K562 (cell line): ENCODE measurements at regions not wholly inside any gene's neighbourhood (a gene's known extent, or its start where the extent isn't known, plus 50 kb on each side); places are given as distances from the start of the nearest gene placed in this dataset.

Experiments
- ATAC-seq: fragments of 200-7000 bp; cut with Tn5 transposase; 3 replicates; pipeline ENCODE4 v1.9.1; 2020; ENCODE audit warnings: moderate library complexity
- BruUV-seq: library from RNA; stranded (reverse); fragments of 400-500 nt; replicated peaks from 2 replicates; lab custom pipeline; 2021; lab: Mats Ljungman, UMichigan
- CTCF ChIA-PET: fragments of 300-600 bp; formaldehyde crosslinking; extraction: SDS; loops from one replicate; lab custom pipeline; 2021; ENCODE audit warnings: low intra/inter-chr PET ratio; lab: Yijun Ruan, JAX
- POLR2A ChIA-PET: fragments of 300-600, 350-650 bp; sonication (Branson Sonifier 250); formaldehyde crosslinking; extraction: SDS; loops from one replicate; lab custom pipeline; 2021; ENCODE audit warnings: antibody characterized with exemption, inconsistent platforms; lab: Yijun Ruan, JAX
- DNase-seq, 4 experiments: peaks; one replicate each; pipeline versions ENCODE4 v3.0.0 to v3.0.0-alpha.2; 2011 to 2018; ENCODE audit warnings: low spot score in 3 of 4, mixed read lengths in 3 of 4; ENCODE audit errors: extremely low read depth in 1 of 4
- FAIRE-seq: peaks from 2 replicates; lab custom pipeline; 2011; peaks lifted over from hg19 to GRCh38; lab: Jason Lieb, UNC
- H2AFZ ChIP-seq: 2 replicates; pipeline ENCODE4 v1.6.0; 2011; ENCODE audit warnings: low read depth, low read length, control low read depth, inconsistent platforms
- H3K27ac ChIP-seq: fragments of 200-600 bp; 3 replicates; pipeline ENCODE4 v1.8.0; 2011; ENCODE audit warnings: low read depth, mild to moderate bottlenecking, control low read depth, inconsistent platforms, low read length, moderate library complexity, mixed read lengths; ENCODE audit errors: extremely low read depth
- H3K27me3 ChIP-seq, 2 experiments: fragments of 300-600 bp in 1 of 2; 2 replicates in 1 of 2; 3 replicates in 1 of 2; pipeline versions ENCODE4 v1.6.0 to v1.8.0; 2011; ENCODE audit warnings: inconsistent platforms in 2 of 2, low read length in 2 of 2, mild to moderate bottlenecking in 1 of 2, mixed read lengths in 1 of 2, moderate library complexity in 1 of 2; ENCODE audit not compliant: control insufficient read depth in 2 of 2, insufficient read depth in 2 of 2
- H3K36me3 ChIP-seq: fragments of 300-600 bp; 3 replicates; pipeline ENCODE4 v1.8.0; 2011; ENCODE audit warnings: mild to moderate bottlenecking, low read length, inconsistent platforms; ENCODE audit not compliant: control insufficient read depth, insufficient read depth
- H3K4me1 ChIP-seq, 2 experiments: fragments of 200-600 bp in 1 of 2; replicated peaks in 1 of 2; 2 replicates in 1 of 2; 3 replicates in 1 of 2; pipeline versions ENCODE4 v1.5.1 to v1.8.0; 2011; ENCODE audit warnings: inconsistent platforms in 2 of 2, low read length in 2 of 2, mild to moderate bottlenecking in 1 of 2, mixed read lengths in 1 of 2, moderate library complexity in 1 of 2; ENCODE audit not compliant: control insufficient read depth in 2 of 2, insufficient read depth in 2 of 2
- H3K4me2 ChIP-seq: 2 replicates; pipeline ENCODE4 v1.6.1; 2011; ENCODE audit warnings: low read length, control low read depth, inconsistent platforms, mixed read lengths; ENCODE audit not compliant: insufficient read depth
- H3K4me3 ChIP-seq: fragments of 200-600 bp; sonication (generic), shearing (Covaris generic); 2 replicates; pipeline ENCODE4 v1.5.1; 2016; ENCODE audit warnings: control low read depth, inconsistent platforms
- H3K79me2 ChIP-seq: fragments of 200-600 bp; 3 replicates; pipeline ENCODE4 v1.8.0; 2011; ENCODE audit warnings: low read length, inconsistent platforms; ENCODE audit not compliant: control insufficient read depth, insufficient read depth
- H3K9ac ChIP-seq, 2 experiments: 2 replicates each; pipeline versions ENCODE4 v1.6.0 to v1.6.1; 2011; ENCODE audit warnings: low read depth in 2 of 2, low read length in 2 of 2, control low read depth in 1 of 2, inconsistent platforms in 1 of 2, mild to moderate bottlenecking in 1 of 2, mixed read lengths in 1 of 2; ENCODE audit not compliant: insufficient read depth in 1 of 2
- H3K9me1 ChIP-seq: one replicate; pipeline ENCODE4 v1.6.0; 2011; ENCODE audit warnings: inconsistent platforms, mild to moderate bottlenecking, low read length, moderate library complexity; ENCODE audit not compliant: control insufficient read depth, insufficient read depth
- H3K9me3 ChIP-seq: replicated peaks from 2 replicates; pipeline ENCODE4 v1.5.1; 2011; ENCODE audit warnings: low read depth, low read length, inconsistent platforms; ENCODE audit not compliant: control insufficient read depth, insufficient read depth
- H4K20me1 ChIP-seq: replicated peaks from 2 replicates; pipeline ENCODE4 v1.6.1; 2011; ENCODE audit warnings: low read length, inconsistent platforms, mixed read lengths; ENCODE audit not compliant: control insufficient read depth, insufficient read depth
- KAT2B ChIP-seq: IDR thresholded peaks from one replicate; pipeline ENCODE4 v1.6.1; 2012; ENCODE audit warnings: low read depth, mild to moderate bottlenecking, control low read depth, inconsistent platforms, low read length, moderate library complexity
- U2AF1 ChIP-seq: fragments of 200-400 bp; formaldehyde crosslinking; optimal IDR thresholded peaks from 2 replicates; pipeline ENCODE3; 2017; ENCODE audit warnings: mild to moderate bottlenecking, low read depth, low read length, moderate library complexity
- ZBTB1 ChIP-seq: sonication (generic); formaldehyde crosslinking; IDR thresholded peaks from 2 replicates; pipeline ENCODE4 v1.8.1; 2023; ENCODE audit warnings: missing genetic modification reagents, low read depth, mild to moderate bottlenecking, borderline replicate concordance
- WGBS: fragments of 100-300 bp; shearing (Covaris generic); methylation state at CpG from one replicate; pipeline ENCODE4 v1.1.6; 2016; ENCODE audit warnings: low coverage, mixed read lengths; ENCODE audit not compliant: insufficient coverage; ENCODE audit errors: missing lambda C conversion rate; 5-methylcytosine and 5-hydroxymethylcytosine counted together
- in situ Hi-C: fragments of 300-500 bp; cut with MboI; formaldehyde crosslinking; loops from 4 replicates; pipeline ENCODE4 v1.15.0; 2018; ENCODE audit warnings: inconsistent platforms, mixed read lengths
- intact Hi-C: fragments of 100-400 bp; cut with micrococcal nuclease; formaldehyde crosslinking; loops from 2 replicates; pipeline ENCODE4 v1.14.2; 2022
- TF ChIP-seq, protein P1 (sequence below): sonication (generic); IDR thresholded peaks from 2 replicates; pipeline ENCODE4 v1.6.1; 2016
- TF ChIP-seq, protein P2 (sequence below), 2 experiments: fragments of 450-650 bp; conservative IDR thresholded peaks; 2 replicates each; pipeline ENCODE4 v1.6.1; 2017; ENCODE audit warnings: mild to moderate bottlenecking in 2 of 2, moderate library complexity in 2 of 2
- TF ChIP-seq, protein P3 (sequence below): fragments of 450-650 bp; IDR thresholded peaks from 2 replicates; pipeline ENCODE4 v1.6.1; 2016

DNA sequence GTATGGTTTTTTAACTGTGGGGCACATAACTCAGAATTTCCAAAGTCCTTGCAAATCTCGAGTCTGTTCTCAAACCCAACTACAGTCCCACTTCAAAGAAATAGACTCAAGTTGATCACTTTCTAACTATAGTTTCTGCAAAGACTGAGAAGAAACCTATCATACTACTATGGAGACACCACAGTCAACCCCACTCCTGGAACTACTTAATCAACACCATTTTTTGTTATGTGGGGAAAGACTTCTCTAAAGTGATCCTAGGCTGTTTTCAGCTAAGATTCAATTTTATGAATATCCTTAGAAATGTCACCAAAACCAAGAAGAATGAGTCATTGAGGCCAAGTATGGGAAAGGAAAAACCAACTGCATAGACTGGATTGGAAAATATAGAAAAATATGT, 198.8 kb downstream of the WDR11 start:
- no peak overlapping the region for H3K27ac ChIP-seq
- H3K9ac ChIP-seq = no peak overlapping the region
- WGBS = 0% methylated on average over 1 of the region's 1 CpG
- CTCF ChIA-PET = no interaction called here
- ATAC-seq (no peak), DNase-seq (no peak)
- no peaks in the 10 kb centered on the region for H3K79me2 ChIP-seq
- TF ChIP-seq ZBTB1 (CRISPR knock-in tag) (no peak), KAT2B (no peak), U2AF1 (no peak)
- TF ChIP-seq, protein P1, sequence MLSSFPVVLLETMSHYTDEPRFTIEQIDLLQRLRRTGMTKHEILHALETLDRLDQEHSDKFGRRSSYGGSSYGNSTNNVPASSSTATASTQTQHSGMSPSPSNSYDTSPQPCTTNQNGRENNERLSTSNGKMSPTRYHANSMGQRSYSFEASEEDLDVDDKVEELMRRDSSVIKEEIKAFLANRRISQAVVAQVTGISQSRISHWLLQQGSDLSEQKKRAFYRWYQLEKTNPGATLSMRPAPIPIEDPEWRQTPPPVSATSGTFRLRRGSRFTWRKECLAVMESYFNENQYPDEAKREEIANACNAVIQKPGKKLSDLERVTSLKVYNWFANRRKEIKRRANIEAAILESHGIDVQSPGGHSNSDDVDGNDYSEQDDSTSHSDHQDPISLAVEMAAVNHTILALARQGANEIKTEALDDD = no peak
- TF ChIP-seq, protein P2, sequence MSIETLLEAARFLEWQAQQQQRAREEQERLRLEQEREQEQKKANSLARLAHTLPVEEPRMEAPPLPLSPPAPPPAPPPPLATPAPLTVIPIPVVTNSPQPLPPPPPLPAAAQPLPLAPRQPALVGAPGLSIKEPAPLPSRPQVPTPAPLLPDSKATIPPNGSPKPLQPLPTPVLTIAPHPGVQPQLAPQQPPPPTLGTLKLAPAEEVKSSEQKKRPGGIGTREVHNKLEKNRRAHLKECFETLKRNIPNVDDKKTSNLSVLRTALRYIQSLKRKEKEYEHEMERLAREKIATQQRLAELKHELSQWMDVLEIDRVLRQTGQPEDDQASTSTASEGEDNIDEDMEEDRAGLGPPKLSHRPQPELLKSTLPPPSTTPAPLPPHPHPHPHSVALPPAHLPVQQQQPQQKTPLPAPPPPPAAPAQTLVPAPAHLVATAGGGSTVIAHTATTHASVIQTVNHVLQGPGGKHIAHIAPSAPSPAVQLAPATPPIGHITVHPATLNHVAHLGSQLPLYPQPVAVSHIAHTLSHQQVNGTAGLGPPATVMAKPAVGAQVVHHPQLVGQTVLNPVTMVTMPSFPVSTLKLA (conservative IDR thresholded peaks at IDR 0.05) = no peak
- TF ChIP-seq, protein P3, sequence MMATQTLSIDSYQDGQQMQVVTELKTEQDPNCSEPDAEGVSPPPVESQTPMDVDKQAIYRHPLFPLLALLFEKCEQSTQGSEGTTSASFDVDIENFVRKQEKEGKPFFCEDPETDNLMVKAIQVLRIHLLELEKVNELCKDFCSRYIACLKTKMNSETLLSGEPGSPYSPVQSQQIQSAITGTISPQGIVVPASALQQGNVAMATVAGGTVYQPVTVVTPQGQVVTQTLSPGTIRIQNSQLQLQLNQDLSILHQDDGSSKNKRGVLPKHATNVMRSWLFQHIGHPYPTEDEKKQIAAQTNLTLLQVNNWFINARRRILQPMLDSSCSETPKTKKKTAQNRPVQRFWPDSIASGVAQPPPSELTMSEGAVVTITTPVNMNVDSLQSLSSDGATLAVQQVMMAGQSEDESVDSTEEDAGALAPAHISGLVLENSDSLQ = no peak
- TF ChIP-seq, all 486 proteins: peak for 0
- intact Hi-C loops = no loop called here
- Histone ChIP-seq H4K20me1 (no peaks in the 10 kb centered on the region), H3K4me1 (no peaks in the 10 kb centered on the region), H2AFZ (no peak overlapping the region), H3K9me1 (no peaks in the 10 kb centered on the region), H3K9me3 (no peaks in the 10 kb centered on the region), H3K4me3 (no peak overlapping the region), H3K27me3 (no peaks in the 10 kb centered on the region), H3K36me3 (no peaks in the 10 kb centered on the region), H3K4me2 (no peak overlapping the region)
- FAIRE-seq = no peak
- in situ Hi-C loops = no loop called here
- POLR2A ChIA-PET = no interaction called here
- no TSS peak for BruUV-seq
